C4-2B (cell line): ENCODE measurements at regions not wholly inside any gene's neighbourhood (a gene's known extent, or its start where the extent isn't known, plus 50 kb on each side); places are given as distances from the start of the nearest gene placed in this dataset.
"Not testable (repeated sequence)": the region's sequence is repeated elsewhere in the genome, so short reads cannot be mapped to it uniquely, and the experiment has no call there.

ENCODE experiments used
- H3K27ac ChIP-seq: fragments of 450-650 bp; 2 replicates; pipeline ENCODE4 v1.5.1; 2017
- CTCF ChIP-seq: fragments of 450-650 bp; conservative IDR thresholded peaks from 2 replicates; pipeline ENCODE4 v1.5.1; 2017; ENCODE audit warnings: mild to moderate bottlenecking
- ZFX ChIP-seq: fragments of 450-650 bp; IDR thresholded peaks from 2 replicates; pipeline ENCODE4 v1.6.1; 2017

GRCh38 chr3:178948546-178948945 lies 123.1 kb downstream of the ZMAT3 start:
- H3K27ac ChIP-seq = no peak overlapping the region
- no peak for TF ChIP-seq ZFX
- no peak for TF ChIP-seq CTCF

GRCh38 chr3:178947738-178948137 lies 123.9 kb downstream of the ZMAT3 start:
- TF ChIP-seq ZFX (no peak), CTCF (peak; percentile 68)
- H3K27ac ChIP-seq = no peak overlapping the region

DNA sequence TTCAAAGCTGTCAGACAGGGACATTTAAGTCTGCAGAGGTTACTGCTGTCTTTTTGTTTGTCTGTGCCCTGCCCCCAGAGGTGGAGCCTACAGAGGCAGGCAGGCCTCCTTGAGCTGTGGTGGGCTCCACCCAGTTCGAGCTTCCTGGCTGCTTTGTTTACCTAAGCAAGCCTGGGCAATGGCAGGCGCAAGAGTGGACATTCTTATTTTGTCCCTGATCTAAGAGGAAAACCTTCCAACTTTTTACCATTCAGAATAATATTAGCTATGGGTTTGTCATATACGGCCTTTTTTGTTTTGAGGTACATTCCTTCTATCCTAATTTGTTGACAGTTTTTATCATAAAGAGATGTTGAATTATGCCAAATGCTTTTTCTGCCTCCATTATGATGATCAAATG lies 129.3 kb downstream of the ZMAT3 start:
- H3K27ac ChIP-seq = not testable (repeated sequence)

DNA sequence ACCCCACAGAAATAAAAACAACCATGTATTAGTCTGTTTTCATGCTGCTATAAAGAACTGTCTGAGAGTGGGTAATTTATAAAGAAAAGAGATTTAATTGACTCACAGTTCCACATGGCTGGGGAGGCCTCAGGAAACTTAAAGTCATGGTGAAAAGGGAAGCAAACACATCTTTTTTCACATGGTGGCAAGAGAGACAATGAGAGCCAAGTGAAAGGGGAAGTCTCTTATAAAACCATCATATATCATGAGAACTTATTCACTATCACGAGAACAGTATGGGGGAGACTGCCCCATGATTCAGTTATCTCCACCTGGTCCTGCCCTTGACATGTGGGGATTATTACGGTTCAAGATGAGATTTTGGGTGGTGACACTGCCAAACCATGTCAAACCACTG lies 141.5 kb downstream of the ZMAT3 start:
- no peak overlapping the region for H3K27ac ChIP-seq
- TF ChIP-seq ZFX (no peak), CTCF (no peak)

GRCh38 chr3:178916223-178916622 lies 155.4 kb downstream of the ZMAT3 start:
- TF ChIP-seq CTCF (no peak), ZFX (no peak)
- H3K27ac ChIP-seq = no peak overlapping the region

DNA sequence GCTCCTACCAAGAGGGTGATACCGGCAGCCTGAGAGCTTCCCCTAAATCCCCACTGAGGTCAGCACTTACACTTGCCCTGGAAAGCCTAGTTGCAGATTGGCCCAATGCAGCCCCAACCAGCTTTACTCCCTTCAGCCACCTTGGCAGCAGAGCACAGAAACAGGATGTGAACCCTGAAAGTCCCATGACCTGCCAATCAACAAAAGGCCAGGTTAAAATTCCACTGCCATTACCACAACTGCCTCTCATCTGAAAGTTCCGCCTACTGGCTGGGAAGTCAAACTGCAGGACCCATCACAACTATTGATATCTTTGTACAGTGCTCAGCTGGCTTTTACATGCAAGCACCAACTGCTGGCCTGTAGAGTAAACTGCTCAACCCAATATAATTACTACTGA lies 156.2 kb downstream of the ZMAT3 start:
- no peak for TF ChIP-seq ZFX
- TF ChIP-seq CTCF = no peak
- no peak overlapping the region for H3K27ac ChIP-seq

DNA sequence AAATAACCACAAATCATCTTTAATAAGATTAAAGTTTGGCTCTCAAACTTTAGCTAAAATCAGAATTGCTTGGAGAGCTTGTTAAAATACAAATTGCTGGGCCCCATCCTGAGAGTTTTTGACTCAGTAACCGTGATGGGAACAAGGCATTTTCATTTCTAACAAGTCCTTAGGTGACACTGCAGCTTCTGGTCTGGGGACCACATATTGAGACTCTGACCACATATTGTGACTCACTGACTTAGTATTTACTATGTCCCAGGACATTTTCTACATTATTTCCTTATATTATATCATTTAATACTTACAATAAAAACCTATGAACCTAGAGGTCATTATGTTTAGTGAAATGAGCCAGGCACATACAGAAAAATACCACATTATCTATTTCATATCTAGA lies 164.5 kb downstream of the ZMAT3 start:
- H3K27ac ChIP-seq = no peak overlapping the region
- TF ChIP-seq CTCF = no peak

GRCh38 chr3:178901204-178901603 lies 170.4 kb downstream of the ZMAT3 start:
- TF ChIP-seq ZFX (no peak), CTCF (no peak)
- no peak overlapping the region for H3K27ac ChIP-seq
